Epithelial cell of proximal tubule (primary cell): ENCODE measurements at regions not wholly inside any gene's neighbourhood (a gene's known extent, or its start where the extent isn't known, plus 50 kb on each side); places are given as distances from the start of the nearest gene placed in this dataset.

ENCODE experiments used
- DNase-seq: peaks from one replicate; pipeline ENCODE4 v3.0.0-alpha.2; 2011; ENCODE audit warnings: low read depth
- H3K4me3 ChIP-seq: 2 replicates; pipeline ENCODE4 v1.5.1; 2011; ENCODE audit warnings: low read depth, mild to moderate bottlenecking, low read length
- TF ChIP-seq, protein P1 (sequence below): conservative IDR thresholded peaks from 2 replicates; pipeline ENCODE4 v1.5.1; 2012; ENCODE audit warnings: low read depth, mild to moderate bottlenecking, low read length

DNA sequence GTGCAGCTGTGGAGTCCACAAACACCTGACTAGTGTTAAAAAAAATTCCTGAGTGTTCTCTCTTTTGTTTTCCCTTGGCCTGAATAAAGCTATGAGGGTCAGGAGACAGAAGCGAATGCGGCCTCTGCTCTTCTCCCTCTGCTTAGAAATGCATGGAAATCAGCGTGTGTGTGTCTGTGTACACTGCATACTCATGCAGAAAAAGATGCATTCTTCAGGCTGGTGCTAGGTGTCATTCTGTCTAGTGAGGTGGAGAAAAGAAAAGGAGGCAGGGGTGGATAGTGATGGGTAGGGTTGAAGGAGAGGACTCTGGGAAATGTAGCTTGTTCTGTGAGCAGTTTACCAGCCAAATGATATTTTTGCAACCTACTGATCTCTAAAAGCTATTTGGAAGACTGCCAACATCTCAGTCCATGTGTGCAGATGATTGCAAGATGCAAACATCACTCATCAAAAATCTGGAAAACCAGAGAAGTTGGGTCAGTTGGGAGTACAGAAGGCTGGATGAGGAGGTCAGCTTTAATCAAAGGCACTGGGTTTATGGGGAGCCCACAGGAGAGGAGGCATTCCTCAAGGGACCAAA lies 177.7 kb downstream of the INSIG2 start:
- TF ChIP-seq, protein P1, sequence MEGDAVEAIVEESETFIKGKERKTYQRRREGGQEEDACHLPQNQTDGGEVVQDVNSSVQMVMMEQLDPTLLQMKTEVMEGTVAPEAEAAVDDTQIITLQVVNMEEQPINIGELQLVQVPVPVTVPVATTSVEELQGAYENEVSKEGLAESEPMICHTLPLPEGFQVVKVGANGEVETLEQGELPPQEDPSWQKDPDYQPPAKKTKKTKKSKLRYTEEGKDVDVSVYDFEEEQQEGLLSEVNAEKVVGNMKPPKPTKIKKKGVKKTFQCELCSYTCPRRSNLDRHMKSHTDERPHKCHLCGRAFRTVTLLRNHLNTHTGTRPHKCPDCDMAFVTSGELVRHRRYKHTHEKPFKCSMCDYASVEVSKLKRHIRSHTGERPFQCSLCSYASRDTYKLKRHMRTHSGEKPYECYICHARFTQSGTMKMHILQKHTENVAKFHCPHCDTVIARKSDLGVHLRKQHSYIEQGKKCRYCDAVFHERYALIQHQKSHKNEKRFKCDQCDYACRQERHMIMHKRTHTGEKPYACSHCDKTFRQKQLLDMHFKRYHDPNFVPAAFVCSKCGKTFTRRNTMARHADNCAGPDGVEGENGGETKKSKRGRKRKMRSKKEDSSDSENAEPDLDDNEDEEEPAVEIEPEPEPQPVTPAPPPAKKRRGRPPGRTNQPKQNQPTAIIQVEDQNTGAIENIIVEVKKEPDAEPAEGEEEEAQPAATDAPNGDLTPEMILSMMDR = no peak
- DNase-seq = no peak
- H3K4me3 ChIP-seq = no peak overlapping the region

DNA sequence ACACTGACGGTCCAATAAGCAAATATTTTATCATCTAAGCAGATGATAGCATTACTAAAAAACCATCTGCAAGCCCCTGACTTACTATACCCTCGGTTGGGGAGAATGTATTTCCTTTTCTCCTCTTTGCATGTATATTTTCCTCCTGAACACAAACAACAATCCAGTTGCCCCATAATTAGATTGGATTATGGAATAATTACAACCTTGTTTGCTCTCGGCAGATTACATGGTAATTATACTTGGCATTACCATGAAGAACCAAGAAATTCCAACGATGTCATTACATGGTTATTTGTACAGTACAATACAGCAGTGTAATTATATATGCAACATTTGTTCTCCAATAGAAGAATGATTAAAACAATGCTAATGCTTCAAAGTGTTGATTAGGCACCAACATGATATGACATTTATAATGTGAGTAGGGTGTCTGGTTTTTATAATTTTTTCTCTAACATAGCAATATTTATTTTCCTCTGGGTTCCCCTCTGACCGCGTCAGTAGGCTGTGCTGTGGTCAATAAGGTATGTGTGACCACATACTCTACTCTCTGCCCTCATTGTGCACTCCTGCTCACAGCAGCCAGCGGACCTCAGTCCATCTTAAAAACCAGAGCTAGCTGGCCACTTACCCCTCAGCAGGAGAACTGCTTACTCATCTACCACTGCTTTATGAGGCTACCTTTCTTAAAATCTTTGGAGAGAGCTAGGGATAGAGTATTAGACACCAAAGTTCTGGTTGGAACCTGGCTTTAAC lies 176.1 kb downstream of the INSIG2 start:
- H3K4me3 ChIP-seq = no peak overlapping the region
- no peak for DNase-seq
- TF ChIP-seq, protein P1 = no peak

DNA sequence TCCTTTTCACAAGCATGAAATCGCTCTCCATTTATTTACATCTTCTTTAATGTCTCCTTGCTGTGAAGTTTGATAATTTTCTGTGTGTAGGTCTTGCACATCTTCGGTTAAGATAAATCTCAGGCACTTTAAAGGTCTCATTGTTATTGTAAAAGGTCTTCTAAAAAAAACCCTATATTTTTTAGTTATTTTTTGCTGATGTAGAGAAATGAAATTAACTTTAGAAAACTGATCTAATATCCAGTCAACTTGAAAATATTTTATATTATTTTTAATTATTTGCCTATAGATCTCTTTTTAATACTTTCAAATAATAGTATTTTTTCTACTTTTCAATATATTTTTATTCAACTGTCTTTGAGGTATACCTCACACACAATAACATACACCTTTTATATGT lies 169.4 kb downstream of the INSIG2 start:
- TF ChIP-seq, protein P1 = no peak
- DNase-seq = no peak
- H3K4me3 ChIP-seq = no peak overlapping the region

DNA sequence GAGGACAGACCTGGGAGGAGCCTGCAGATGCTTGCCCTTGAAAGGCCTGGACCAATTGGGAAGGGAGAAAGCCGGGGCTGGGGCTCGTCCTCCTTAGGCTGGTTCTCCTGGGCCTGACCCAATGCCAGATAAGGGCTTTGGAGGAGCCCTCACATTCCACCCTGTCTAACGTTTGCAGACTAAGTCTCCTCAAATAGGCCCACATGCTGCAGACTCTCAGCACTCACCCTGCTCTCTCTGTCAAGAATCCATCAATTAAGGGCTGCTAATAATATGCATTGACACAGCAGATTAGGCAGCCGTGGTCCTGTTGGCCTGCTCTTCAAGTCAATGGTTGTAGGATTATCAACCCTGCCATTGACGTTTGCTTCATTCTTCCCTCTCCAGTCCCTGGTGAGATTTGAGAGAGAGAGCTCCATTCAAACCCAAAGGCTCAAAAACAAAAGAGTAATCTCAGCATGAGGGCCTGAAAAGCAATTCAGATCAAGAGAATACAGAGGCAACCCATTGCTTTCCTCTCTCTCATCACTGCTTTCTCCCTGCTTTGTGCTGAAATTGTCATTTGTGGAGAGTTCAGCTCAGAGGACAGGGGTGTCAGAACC lies 167.6 kb downstream of the INSIG2 start:
- no peak overlapping the region for H3K4me3 ChIP-seq
- no peak for DNase-seq
- TF ChIP-seq, protein P1 = no peak

DNA sequence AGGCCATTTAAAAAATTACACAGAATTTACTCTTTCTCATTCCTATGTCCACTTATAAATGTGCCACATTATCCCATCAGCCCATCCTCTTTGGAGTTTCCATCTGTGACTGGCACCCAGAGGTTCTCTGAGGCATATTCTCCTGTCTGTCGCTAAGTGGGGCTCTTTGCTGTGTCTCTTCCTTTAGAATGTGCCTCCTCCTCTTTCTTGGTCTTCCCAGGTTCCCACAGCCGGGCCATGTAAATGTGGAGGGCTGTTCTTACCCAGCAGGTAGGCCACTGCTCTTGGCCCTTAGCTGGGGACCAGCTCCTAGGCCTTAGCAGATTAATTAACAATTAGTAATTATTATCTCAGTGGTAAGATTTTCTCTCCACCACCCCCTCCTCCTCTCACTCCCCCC lies 167.0 kb downstream of the INSIG2 start:
- H3K4me3 ChIP-seq = no peak overlapping the region
- no peak for DNase-seq
- TF ChIP-seq, protein P1 = no peak

DNA sequence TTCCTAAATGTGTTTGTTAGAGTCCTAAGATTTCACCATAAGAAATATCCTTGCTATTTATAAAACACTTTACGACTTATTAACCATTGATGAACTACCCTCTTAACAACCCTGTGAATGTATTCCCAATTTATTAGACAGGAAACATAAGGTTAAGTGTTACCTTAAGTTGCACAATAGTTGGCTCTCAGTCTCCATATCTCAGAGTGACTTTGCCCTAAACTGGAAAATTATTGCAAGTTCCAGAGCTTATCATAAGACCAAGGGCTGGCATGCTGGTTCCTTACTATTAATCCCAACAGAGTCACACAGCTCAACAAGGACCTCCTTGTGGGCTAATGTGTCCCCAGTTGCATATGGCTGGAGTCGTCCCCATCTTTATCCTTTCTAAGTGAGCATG lies 165.8 kb downstream of the INSIG2 start:
- no peak for DNase-seq
- TF ChIP-seq, protein P1 = no peak
- H3K4me3 ChIP-seq = no peak overlapping the region
